ENCODE measurements at regions not wholly inside any gene's neighbourhood (a gene's known extent, or its start where the extent isn't known, plus 50 kb on each side); places are given as distances from the start of the nearest gene placed in this dataset.

DNA sequence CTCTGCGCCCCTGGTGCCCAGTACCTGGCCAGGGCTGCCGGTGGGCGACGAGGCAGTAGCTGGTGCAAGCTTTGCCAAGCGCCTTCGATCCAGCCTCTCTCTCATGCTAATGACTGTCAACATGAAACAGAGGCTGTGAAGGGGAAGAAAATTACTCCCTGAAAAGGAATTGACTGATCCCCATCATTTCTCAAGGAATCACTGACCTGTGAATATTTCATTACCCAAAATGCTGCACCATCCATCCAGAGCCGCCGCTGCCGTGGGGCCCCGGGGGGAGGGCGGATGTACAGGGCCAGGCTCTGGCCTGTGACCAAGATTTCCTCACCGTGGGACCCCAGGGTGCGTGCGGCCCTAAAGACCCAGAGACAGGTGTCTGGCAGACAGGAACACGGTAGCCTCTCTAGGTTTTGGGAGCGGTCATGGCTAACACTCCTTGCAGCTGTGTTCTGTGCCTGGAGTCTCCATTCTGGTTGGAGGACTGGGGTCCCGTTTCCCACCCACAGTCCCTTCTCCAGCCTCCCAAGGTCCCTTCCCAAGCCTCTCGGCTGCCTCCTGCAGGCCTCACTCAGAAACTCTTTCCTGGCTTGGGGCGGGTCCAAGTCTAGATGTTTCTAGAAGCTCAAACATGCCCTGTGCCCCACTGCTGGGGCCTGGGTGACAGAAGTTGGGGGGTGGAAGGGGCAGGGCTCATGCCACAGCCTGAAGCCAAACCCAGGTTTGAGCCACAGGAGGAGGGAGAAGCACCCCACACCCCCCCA is 73.3 kb downstream of the ENGASE start:
- TF ChIP-seq POLR2A (IDR thresholded peaks at IDR 0.05) = no peak
- TF ChIP-seq EP300 (IDR thresholded peaks at IDR 0.05) = no peak
- TF ChIP-seq CTCF (IDR thresholded peaks at IDR 0.05) = no peak
- no peaks in the 10 kb centered on the region for H3K4me1 ChIP-seq
- H3K27ac ChIP-seq = no peak overlapping the region
- 76 to 85% methylated on average over 17 to 19 of the region's 19 CpGs for WGBS, 2 donors
- DNase-seq (ENCODE audit: low spot score in 2 of 2) = no peak
- H3K9me3 ChIP-seq = no peaks in the 10 kb centered on the region
- H3K27me3 ChIP-seq = peaks cover 0 to 62% of the 10 kb centered on the region in 2 donors
- no peaks in the 10 kb centered on the region for H3K36me3 ChIP-seq
- no peak overlapping the region for H3K4me3 ChIP-seq

DNA sequence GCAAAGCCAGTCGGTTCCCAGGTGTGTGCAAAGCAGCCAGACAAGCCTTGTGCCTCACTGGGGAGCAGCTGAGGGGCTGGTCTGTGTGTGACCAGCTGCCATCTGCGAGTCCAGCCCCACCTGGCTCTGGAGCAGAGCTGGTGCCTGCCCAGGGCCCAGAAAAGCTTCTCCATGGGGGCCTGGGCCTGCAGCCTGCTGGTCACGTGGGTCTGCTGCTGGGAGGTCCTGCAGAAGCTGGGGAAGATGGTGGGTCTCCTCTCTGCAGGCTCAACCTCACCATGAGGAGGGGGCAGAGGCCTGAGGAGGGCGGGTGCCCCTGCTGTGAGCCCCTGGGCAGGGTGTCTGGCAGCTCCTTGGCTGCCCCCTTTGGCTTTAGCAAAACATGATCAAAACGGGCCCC is 71.9 kb downstream of the ENGASE start:
- Histone ChIP-seq H3K27ac (no peak overlapping the region), H3K9me3 (no peaks in the 10 kb centered on the region), H3K27me3 (peaks cover 0 to 64% of the 10 kb centered on the region in 2 donors), H3K36me3 (no peaks in the 10 kb centered on the region), H3K4me3 (no peak overlapping the region), H3K4me1 (no peaks in the 10 kb centered on the region)
- WGBS, 2 donors = 54 to 56% methylated on average over 4 to 5 of the region's 5 CpGs
- DNase-seq (ENCODE audit: low spot score in 2 of 2) = no peak
- TF ChIP-seq CTCF (IDR thresholded peaks at IDR 0.05) = no peak

DNA sequence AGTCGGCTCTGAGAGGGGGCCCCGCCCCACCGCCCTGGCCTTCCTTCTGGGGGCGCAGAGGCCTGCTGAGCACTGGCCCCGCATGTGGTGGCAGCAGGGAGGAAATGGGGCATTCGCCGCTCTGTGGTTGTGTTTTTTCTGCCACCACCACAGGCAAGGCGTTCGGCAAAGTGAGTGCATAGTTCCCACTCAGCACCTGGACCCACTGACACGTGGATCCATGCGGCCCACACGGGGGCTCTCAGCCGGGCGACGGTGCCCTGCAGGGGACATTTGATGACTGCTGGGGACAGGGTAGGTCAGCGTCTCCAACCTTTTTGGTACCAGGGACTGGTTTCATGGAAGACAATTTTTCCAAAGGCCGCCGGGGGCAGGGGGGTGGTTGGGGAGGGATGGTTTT is 70.9 kb downstream of the ENGASE start:
- Histone ChIP-seq H3K4me3 (no peak overlapping the region), H3K36me3 (no peaks in the 10 kb centered on the region), H3K27ac (no peak overlapping the region), H3K4me1 (no peaks in the 10 kb centered on the region), H3K9me3 (no peaks in the 10 kb centered on the region), H3K27me3 (peaks cover 0 to 67% of the 10 kb centered on the region in 2 donors)
- no peak for DNase-seq (ENCODE audit: low spot score in 2 of 2)
- no peak for TF ChIP-seq CTCF (IDR thresholded peaks at IDR 0.05)
- TF ChIP-seq EP300 (IDR thresholded peaks at IDR 0.05) = no peak
- no peak for TF ChIP-seq POLR2A (IDR thresholded peaks at IDR 0.05)
- WGBS, 2 donors = 89 to 90% methylated on average over 15 to 17 of the region's 18 CpGs

GRCh38 chr17:79144133-79144532 is 69.5 kb downstream of the ENGASE start:
- WGBS, 2 donors = 75 to 86% methylated on average over 1 to 12 of the region's 12 CpGs
- Histone ChIP-seq H3K27ac (no peak overlapping the region), H3K4me3 (no peak overlapping the region), H3K36me3 (no peaks in the 10 kb centered on the region), H3K9me3 (no peaks in the 10 kb centered on the region), H3K4me1 (no peaks in the 10 kb centered on the region), H3K27me3 (peaks cover 0 to 56% of the 10 kb centered on the region in 2 donors)
- DNase-seq (ENCODE audit: low spot score in 2 of 2) = no peak
- no peak for TF ChIP-seq POLR2A (IDR thresholded peaks at IDR 0.05)
- TF ChIP-seq CTCF (IDR thresholded peaks at IDR 0.05) = no peak
- TF ChIP-seq EP300 (IDR thresholded peaks at IDR 0.05) = no peak

- H3K36me3 ChIP-seq = no peaks in the 10 kb centered on the region
- H3K4me1 ChIP-seq = peaks cover 0 to 6% (median 0%) of the 10 kb centered on the region in 4 donors
- no peak for DNase-seq (ENCODE audit: low spot score in 2 of 2)
- H3K27me3 ChIP-seq = peaks cover 0 to 50% of the 10 kb centered on the region in 2 donors
- WGBS, 2 donors = 46 to 57% methylated on average over 9 to 10 of the region's 13 CpGs
- no peak overlapping the region for H3K4me3 ChIP-seq
- H3K27ac ChIP-seq = no peak overlapping the region
- TF ChIP-seq POLR2A (IDR thresholded peaks at IDR 0.05) (no peak), CTCF (IDR thresholded peaks at IDR 0.05) (no peak), EP300 (IDR thresholded peaks at IDR 0.05) (no peak)
- H3K9me3 ChIP-seq = no peaks in the 10 kb centered on the region
Observed at GRCh38 chr17:79142375-79142774, 67.8 kb downstream of the ENGASE start.

Measured in tibial nerve (tissue), 4 donors.